ENCODE measurements at regions not wholly inside any gene's neighbourhood (a gene's known extent, or its start where the extent isn't known, plus 50 kb on each side); places are given as distances from the start of the nearest gene placed in this dataset.

DNA sequence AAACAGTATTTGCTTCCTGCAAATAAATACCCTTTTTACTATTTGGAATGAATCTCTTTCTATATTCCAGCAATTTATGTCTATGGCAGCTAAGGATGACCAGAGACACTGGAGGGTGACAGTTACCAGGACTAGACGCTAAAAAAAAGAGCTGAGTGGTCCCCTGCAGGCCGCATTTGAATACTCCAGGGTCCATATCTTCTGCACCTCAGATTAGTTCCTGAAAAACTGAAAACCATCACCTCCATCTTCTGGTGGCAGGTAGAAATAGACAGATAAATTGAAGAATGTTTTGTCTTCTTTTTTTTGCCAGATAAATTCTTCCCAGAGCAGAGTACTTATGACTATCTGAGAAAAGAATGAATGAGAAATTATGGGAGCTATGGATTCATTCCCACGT lies 145.6 kb downstream of the CSNK2A3 start:
- TF ChIP-seq POLR2A (IDR thresholded peaks at IDR 0.05; ENCODE audit: low read depth) (no peak), CTCF (IDR thresholded peaks at IDR 0.05) (no peak), EP300 (IDR thresholded peaks at IDR 0.05) (no peak), POLR2AphosphoS5 (IDR thresholded peaks at IDR 0.05) (no peak)

Measured in esophagus muscularis mucosa (tissue), 4 donors.